HG03575 (cell line): ENCODE measurements at regions not wholly inside any gene's neighbourhood (a gene's known extent, or its start where the extent isn't known, plus 50 kb on each side); places are given as distances from the start of the nearest gene placed in this dataset.
"Not testable (repeated sequence)": the region's sequence is repeated elsewhere in the genome, so short reads cannot be mapped to it uniquely, and the experiment has no call there.

ENCODE experiments used
- ATAC-seq: cut with Tn5 transposase; IDR thresholded peaks from one replicate; pipeline ENCODE4 v1.9.1; 2021; ENCODE audit not compliant: unreplicated experiment, insufficient number of reproducible peaks, low FRiP score; ENCODE audit errors: extremely low read depth

DNA sequence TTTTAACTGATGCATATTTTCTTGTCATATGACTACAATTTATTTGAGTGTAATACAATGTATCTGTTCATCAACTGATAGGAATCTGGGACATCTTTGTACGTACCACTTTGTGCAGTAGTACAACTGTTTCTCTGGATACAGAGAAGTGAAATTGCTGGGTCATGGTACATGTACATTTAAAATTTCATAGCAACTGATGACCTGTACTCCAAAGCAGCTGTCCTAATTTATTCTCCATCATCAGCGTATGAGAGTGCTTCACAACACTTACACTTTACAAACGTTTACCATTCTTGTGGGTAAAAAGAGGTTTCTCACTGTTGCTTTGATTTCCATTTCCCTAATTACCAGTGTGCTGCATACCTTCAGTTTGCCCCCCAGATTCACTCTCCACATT is 552.8 kb upstream of the CADM1 start:
- ATAC-seq = no peak

DNA sequence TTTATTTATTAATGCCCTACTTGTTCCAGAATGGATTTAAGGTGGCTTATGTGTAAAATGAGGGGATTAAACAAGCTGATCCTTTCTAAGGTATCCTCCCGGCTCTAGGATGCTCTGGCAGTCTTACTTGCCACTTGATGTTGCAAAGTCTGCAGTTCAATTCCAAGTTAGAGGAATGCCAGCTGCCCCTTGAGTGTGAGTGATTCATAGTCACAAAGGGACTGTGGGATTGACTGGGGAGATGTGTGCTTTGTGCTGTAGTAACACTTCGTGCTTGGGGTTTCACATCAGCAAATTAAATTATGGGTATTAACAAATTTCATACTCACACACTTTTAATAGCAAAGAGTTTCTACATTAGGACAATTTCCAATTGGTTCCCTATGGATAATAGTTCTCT is 550.8 kb upstream of the CADM1 start:
- no peak for ATAC-seq

DNA sequence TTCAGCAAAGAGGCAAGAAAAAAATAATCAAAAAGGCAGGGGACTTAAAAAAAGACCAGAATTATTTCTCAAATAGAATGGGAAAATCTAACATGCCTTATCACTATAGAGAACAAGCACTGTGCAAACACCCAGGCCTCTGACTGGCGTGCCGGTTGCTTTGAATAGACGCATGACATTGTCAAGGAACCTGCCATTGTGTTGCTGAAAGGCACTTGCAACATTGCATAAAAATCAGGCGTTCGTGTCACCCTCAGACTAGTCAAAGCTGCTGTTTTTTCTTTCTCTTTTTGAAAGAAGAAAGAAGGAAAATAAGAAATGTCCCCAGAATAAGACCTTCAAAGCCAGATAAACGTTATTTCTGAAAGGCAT is 549.3 kb upstream of the CADM1 start:
- no peak for ATAC-seq

DNA sequence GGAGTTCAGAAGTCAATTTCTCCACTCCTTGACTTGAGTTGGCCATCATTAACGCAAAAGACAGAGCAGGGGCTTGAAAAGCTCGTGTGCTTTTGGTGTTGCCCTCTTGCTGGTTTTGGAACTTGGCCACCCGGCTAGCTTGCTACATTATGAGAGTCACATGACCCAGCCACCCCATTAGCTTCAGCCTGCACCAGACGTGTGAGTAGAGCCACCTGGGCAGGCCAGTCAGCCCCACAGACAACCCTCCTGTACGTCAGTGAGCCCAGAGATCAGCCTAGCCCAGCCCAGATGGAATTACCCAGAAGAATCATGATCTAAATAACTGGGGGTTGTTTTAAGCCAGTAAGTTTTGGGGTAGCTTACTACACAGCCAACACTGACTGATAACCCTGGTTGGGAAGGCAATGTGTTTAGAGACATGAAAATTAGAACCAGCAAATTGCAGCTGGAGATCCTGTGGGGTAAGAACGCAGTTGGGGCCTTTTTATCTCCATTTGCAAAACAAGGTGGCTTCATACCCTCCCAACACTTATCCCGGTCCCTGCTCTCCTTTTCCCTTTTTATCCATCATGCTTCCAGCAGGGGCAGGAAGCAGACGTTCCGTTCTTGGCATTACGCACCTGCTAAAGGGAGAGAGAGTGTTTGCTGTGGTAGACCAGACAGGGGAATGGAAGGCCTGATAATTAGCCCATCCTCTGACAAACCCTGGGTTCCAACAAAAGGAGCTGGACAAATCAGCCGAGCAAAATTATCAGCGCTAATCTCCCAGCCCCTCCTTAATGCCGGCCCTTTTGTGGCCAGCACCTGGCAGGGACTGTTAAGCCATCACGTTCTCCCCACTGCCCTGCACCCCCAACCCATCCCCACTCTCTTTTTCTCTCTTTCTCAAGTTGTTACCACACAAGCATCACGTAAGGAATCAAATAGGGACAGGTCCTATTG is 548.7 kb upstream of the CADM1 start:
- no peak for ATAC-seq

DNA sequence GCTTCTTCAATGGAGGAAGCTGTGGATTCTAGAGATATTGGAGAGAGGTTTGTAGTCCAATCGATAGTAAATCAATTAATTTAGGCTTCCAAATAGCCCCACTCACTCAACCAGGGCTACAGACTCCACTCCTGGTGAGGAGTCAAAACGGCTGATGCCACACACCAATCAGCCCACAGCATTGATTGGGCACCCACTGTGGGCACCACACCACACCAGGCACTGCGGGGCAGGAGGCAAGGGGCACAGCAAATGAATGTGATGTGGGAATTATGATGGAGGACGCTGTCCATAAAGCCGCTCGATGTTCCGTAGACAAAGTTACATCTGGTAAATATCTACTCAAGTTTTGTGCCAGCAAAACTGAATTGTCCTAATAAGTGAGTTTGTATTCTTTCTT is 547.3 kb upstream of the CADM1 start:
- no peak for ATAC-seq

DNA sequence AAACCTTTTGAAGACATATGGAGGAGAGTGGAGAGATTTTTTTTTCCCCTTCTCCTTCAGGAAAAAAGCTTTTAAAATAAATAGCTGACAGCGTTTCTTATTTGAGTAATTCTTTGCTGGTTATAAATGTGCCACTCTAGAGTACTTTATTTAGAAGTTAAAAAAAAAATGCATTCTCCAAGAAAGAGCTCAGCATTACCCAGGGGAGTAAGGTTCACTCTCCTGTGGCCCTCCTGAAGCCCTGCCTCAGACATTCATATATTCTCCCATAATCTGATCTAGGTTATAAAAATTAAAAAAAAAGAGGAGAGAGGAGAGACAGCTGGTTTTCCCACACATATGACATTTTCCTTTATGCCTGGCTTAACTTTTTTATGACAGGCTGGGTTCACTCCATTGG is 545.2 kb upstream of the CADM1 start:
- no peak for ATAC-seq

DNA sequence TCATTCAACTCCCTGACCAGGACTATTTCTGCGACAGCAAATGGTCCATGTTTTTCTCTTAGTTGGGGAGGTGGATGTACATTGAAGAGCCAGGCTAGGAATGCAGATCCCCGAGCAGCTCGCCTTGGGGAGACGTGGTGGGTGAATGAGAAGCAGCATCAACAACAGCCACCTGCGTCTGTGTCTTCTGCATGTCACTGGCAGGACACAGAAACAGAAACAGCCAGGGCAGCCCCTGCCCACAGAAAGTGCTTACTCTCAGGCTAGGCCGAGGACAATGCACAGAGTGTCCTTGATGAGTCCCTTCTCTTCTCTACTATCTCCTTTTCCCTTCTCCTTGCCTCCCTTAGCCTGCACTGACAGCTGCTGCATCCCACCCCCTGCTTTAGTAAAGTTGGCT is 541.9 kb upstream of the CADM1 start:
- ATAC-seq = no peak

DNA sequence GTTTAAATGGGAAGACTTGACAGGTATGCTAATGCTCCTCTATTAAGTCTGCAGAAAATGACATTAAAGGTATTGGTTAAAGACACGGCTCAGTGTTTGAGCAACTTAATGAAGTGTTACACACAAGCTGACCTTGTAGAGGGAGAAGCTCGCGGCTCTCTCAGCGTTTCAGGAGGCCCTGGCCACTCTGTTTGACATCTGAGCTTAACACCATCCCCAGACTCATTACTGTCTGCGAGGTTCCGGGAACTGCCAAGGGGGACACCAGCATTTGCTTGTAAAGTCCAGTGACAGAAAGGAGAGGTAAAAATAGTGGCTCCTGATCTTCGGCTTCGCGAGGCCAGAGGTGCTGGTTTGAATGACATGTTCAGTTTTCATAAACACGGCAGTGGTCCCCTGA is 540.7 kb upstream of the CADM1 start:
- no peak for ATAC-seq

DNA sequence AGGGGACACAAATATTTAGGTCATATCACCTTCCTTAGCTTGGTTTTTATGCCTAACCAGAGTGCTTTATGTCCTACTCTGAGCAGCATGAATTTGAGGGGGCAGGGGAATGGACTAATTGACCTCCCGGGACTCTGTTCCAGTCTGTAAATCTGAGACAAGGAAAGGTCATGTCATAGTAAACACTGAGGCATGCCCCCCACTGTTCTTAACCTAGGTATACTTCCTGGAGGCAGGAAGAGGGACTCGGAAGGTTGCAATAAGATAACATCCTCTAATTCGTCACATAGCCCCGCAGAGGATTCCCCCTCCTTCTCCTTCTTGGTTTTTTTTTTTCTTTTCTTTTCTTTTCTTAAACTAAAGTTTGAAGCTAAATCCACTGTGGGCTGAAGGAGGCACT is 540.3 kb upstream of the CADM1 start:
- no peak for ATAC-seq

DNA sequence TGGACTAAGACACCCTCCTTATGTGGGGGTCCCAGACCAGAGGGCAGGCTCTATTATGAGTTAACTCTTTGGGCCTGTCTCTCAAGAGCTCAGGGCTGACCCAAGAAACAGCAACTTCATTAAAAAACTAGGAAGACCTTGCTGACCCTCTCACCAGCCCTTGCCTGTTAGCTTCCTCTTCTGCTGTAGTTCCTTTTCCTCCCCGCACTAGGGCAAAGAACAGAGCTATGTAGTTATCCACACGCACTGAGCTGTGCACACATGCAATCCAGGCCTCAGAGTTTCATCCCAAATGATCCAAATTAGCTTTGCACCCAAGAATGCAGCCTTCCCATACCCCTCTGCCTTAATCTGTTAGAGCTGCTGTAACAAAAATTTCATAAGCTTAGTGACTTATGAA is 539.6 kb upstream of the CADM1 start:
- no peak for ATAC-seq

DNA sequence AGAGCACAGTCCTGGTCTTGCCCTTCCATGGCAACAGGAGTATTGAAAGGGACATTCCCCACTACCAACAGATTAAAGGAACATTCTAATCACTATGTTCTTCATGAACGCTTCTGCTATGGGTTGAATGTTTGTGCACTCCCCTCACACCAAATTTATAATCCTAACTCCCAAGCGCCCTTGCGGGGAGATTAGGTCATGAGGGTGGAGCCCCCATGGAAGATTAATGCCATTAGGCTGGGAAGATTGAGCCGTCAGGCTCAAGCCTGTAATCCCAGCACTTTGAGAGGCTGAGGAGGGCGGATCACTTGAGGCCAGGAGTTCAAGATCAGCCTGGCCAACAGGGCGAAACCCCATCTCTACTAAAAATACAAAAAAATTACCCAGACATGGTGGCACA is 538.8 kb upstream of the CADM1 start:
- not testable (repeated sequence) for ATAC-seq

DNA sequence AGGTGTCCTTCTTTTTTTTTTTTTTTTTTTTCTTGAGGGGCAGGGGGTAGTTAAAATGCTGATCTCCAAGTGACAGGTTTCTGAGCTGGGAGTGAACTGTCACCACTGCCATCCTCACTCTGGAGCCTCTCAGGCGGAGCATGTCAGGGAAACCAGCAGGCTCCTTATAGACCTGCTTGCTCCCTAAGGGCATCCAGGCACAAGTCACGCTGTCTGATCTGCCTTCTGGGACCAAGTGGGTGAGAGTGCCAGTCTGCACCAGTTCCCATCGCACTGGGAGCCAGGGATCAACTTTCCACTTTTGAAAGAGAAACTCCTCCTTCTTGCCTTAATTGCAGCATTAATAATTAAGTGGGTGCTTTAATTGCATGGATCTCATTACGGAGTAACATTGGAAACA is 537.9 kb upstream of the CADM1 start:
- ATAC-seq = no peak

DNA sequence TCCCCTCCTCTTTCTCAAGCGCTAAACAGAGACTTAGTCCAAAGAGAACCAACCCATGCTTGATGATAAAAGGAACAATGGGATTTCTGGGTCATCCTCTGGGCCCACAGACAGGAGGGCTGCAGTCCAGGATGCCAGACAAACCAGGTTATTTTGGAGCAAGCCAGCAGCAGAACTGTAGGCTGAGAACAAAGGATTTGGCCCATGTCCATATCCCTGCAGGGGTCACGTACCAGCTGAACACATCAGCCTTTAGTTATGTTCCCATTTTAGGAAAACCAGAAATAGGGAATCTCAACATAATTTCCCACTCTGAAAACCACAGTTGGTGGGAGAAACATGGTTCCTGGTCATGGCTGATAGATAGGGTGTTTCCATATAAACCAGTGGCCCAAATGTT is 533.6 kb upstream of the CADM1 start:
- ATAC-seq = no peak

DNA sequence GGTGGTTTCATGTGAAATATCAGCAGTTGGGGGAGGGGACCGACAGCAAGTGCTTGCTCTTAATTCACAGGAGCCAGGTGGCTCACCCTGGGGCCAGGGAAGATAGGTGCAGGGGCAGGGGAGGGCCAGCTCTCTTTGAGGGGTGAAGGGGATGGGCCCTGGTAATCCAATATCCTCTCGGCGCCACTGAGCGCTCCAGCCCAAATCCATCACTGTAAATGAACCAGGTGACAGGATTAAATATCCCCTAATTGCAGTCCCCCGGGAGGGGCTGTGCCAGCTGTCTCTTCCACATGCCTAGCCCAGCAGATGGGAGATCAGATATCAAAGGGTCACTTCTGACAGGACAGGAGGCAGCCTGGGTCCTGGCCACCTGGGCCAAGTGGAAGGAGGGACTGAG is 531.8 kb upstream of the CADM1 start:
- no peak for ATAC-seq

DNA sequence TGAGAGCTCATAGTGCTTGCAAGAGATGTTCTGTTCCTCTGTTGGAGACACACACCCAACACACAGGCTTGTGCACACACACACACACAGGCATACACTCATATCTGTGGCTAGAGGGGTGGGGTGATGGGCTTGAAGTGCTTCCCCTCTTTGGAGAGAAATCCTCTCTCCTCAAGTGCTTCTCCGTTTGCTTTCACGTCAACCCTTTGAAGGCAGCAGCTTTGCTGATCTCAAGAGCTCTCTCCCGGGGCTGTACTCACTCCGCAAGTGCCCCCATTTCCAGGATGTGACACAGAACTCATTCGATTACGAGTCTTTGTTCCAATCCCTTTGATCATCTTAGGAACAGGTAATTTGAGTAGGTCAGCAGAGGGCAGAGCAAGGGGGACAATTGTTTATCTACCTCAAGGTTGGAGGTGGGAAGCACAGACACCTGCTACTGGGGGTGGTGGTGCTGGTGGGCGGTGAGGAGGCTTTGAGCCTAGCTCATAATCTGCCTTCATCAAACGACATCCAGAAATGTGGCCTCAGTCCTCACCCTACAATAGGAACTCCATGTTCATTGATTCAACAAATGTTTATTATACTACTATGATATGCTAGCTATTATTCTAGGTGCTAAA is 529.8 kb upstream of the CADM1 start:
- ATAC-seq = no peak

DNA sequence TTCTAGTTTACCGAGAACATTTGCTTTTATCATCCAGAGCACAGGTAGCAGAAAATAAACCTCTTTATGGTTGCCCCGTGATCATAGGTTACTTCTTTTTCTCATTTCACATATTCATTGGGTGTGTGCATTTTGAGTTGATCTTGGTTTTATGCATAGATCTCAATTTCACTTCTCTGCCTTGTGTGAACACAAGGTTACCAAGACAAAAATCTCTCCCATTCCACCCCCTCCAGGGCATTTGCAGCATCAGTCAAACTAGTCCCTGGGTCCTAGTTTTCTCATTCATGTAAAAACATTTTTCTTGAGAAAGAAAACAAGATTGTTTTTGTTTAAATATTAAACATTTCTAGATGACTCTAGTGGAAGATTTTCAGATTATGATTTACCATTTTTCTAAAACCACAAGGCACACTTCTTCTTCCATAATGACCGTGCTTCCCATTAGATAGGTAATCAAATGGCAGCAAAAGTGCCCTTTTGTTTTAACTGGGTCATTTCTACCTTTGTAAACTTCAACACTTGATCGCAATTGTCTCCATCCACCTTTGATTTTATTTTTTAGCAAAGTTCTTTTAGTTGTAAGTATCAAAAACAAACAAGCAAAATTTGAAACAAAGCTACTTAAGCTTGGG is 526.6 kb upstream of the CADM1 start:
- no peak for ATAC-seq

DNA sequence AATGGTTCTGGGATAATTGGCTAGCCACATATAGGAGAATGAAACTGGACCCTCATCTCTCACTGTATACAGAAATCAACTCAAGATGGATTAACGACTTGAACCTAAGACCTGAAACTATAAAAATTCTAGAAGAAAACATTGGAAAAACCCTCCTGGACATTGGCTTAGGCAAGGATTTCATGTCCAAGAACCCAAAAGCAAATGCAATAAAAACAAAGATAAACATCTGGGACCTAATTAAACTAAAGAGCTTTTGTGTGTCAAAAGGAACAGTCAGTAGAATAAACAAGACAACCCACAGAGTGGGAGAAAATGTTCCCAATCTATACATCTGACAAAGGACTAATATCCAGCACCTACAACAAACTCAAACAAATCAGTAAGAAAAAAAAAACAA is 524.3 kb upstream of the CADM1 start:
- ATAC-seq = not testable (repeated sequence)

DNA sequence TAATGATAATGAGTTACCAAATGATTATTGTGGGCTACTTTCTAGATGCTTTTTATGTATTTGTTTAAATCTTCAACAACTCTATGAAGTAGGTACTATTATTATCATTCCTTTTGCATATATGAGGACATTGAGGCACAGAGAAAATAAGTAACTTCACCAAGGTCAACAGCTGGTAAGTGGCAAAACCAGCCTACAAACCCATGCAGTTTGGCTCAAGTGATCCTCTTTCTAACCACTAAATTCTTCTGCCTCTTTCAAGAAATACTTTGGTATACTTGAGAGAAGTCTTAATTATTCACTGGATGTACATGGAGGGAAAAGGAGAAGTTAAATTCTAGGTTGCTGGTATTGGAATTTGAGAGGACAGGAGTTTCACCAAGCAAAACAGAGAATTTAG is 495.2 kb upstream of the CADM1 start:
- ATAC-seq = no peak

DNA sequence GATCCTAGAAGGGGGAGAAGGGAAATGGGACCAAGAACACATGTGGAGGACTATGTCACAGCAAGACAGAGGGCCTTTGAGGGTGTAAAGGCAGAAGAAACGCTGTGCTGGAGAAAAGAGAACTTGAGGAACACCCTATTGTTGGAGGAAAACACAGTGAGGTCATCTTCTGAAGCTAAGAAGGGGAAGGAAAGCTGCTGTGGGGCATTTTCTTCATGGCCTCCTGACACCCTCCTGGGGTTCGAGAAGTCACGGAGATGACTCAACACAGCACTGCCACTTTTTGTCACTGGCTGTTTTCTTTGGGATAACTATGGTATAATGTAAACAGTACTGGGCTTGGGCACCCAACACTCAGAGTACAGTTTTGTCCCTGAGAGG is 492.6 kb upstream of the CADM1 start:
- no peak for ATAC-seq

DNA sequence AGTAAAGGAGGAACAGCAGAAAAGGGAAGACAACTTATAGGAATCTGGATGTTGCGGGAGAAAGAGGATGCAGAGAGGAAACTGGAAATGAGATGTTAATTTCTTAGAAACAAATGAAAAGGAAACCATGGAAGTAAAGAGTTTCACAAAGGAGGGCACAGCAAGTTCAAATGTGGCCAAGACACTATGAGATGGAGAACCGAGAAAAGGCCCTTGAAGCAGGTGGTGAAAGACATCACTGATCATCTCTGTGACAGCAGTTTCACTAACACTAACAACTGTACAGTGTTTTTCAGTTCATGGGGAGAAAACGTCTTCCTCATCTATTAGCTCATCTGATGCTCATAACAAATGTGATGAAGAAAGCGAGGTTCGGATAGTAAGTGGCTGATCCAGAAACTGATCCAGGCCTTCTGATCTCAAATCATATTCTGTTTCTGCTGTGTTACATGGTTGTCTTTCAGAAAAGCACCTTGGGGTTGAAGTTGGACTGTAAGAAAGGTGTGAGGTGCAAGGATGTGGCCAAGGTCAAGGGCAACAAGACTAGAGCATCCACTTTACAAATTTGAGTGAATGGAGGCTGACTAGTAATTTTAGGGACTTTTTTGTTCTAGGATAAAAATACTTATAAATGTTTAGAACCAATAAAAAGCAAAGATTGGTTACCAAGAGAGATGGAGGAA is 492.1 kb upstream of the CADM1 start:
- peak; percentile 87 for ATAC-seq
